HG03175 (cell line): ENCODE measurements at regions not wholly inside any gene's neighbourhood (a gene's known extent, or its start where the extent isn't known, plus 50 kb on each side); places are given as distances from the start of the nearest gene placed in this dataset.
A peak's percentile ranks its signal among the peaks of the same experiment; 100 is the strongest.

ENCODE experiments used
- ATAC-seq: cut with Tn5 transposase; IDR thresholded peaks from one replicate; pipeline ENCODE4 v1.9.1; 2021; ENCODE audit warnings: mild to moderate bottlenecking, moderate library complexity; ENCODE audit not compliant: unreplicated experiment

DNA sequence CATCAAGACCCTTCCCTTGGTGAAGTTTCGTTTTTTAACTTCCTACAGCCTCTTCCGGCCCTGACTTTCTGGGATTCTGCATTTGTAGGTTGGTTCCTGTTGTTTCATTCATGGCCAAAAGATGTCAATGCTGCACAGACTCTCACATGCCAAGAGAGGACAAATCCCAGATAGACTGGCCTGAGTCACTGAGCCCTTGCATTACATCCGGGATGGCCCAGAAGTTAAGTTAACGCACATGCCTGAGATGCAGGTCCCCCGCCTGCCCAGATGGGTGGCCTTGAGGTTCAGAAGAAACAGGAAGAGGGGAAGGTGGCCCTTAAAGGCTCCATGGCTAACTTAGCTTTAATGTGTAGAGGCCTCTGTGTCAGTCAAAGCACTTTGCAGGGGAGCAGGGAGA, 51.6 kb upstream of the SRGAP3 start:
- ATAC-seq = no peak

DNA sequence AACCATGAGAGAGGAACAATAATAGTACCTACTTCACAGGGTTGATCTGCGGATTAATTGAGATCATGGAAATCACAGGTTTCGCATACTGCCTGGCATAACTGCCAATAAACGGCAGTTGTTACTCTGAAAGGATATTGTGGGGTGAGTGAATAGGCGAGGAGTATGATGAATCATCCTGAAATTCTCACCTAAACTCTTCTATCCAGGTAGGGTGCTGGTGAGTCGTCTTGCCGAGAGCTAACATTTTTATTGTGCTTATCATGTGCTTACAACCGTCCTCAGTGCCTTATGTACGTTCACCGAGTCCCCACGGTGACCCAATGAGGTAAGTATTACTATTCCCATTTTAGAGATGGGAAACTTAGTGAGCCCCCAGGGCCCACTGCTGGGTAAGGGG, 52.4 kb upstream of the SRGAP3 start:
- ATAC-seq = no peak

DNA sequence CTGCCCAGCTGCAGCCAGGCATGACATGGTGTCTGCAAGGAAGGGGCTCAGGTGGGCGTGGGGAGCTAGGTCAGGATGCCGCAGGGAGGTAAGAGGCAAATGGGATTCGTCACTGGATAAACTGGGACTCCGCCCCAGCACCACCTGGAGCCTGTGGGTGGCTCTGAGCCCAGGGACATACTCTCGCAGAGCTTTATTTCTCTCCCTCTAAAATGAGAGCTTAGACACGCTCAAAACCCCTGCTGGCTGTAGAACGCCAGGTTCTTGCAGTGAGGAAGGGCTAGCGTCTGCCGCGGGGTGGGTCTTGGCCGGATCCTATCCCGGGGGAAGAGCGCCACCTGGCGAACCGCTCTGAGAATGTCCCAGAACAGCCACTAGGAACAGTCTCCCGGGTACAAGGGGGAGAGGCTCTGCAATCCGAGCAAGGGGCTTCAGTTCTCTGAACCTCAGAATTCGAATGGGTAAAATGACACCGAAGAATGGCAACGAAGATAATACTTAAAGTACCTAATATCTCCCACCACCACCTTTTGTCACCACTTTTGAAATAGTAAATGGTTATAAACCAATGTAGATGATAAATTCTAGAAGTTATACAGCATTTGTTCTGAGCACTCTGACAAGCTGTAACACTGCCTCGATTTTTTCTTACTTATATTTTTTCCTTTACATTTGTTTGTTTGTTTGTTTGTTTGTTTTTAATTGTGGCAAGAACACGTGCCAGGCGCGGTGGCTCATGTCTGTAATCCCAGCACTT, 53.2 kb upstream of the SRGAP3 start:
- ATAC-seq = peak; percentile 90

DNA sequence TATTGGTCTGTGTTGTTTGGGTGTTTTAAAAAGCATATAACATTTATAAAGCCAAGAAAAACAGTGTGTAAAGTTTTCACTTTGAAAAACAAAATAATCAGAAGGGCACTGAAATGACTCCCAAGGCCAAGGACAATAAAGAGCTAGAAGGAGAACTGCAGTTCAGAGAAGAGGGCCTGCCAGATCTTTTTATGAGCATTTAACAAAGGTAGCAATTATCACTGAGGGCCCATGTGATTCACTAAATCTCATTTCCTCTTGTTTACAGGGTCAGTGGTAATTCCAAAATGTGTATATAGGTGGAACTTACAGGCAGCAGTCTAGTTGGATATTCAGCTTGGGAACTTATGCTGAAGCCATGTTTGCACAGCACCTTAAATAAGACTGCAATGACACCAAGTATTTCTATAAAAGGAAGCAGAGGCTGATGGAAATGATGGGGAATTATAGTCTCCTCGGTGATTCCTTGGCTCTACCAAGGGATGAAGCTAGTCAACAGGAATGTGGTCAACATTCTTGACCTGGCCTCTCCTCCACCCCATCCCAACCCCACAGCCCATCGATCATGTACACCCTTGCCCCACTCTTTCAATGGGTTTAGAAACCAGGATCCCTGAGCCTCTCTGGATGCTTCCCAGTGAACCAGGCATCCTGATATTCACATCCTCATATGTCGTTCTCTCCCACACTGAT, 54.4 kb upstream of the THUMPD3 start:
- no peak for ATAC-seq

DNA sequence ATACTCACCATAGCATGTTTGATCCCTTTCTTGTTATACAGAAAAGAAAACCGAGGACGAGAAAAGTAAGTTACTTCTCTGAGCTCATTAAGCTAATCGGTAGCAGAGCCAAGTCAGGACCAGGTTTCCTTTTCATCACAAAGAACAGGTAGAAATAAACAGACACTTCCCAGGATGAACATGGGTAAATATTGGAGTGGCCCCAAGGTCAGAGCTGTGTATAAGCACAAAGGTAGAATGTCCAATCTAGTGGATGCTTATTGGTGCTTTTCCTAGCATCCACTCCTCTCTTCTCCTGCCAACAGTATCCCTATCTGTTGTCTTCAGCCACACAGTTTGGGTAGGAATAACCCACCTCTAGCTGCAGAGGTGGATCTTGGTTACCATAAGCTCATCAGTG, 52.8 kb upstream of the THUMPD3 start:
- no peak for ATAC-seq

DNA sequence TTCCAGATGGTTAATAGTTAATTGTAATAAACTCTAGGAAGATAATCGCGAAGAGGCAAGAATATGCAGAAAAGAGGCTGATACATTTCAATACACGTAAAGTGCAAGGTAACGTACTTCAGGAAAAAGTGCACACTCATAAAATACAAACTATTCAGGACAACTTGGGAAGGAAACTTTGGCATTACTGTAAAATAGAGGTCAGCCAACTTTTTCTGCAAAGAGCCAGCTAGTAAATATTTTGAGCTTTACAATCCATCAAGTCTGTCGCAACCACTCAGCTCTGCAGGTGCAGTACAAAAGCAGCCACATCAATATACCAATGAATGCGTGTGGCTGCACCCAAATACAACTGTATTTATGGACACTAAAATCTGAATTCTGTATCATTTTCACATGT, 51.6 kb upstream of the THUMPD3 start:
- no peak for ATAC-seq
